RWPE2 (cell line): ENCODE measurements at regions not wholly inside any gene's neighbourhood (a gene's known extent, or its start where the extent isn't known, plus 50 kb on each side); places are given as distances from the start of the nearest gene placed in this dataset.

ENCODE experiments used
- ATAC-seq: fragments of 200-7000 bp; cut with Tn5 transposase; 3 replicates; pipeline ENCODE4 v1.9.1; 2021; ENCODE audit warnings: low read depth
- DNase-seq: peaks from one replicate; pipeline ENCODE4 v3.0.0-alpha.2; 2020; ENCODE audit warnings: low spot score
- H3K27ac ChIP-seq: fragments of 450-650 bp; 2 replicates; pipeline ENCODE4 v1.5.1; 2017; ENCODE audit warnings: mild to moderate bottlenecking; ENCODE audit not compliant: poor library complexity, severe bottlenecking
- H3K27me3 ChIP-seq: fragments of 250-450 bp; sonication (Bioruptor Pico); 2 replicates; pipeline ENCODE4 v1.5.1; 2021; ENCODE audit warnings: mild to moderate bottlenecking, moderate library complexity; ENCODE audit not compliant: insufficient read depth, poor library complexity, severe bottlenecking
- H3K36me3 ChIP-seq: fragments of 250-450 bp; sonication (Bioruptor Pico); 2 replicates; pipeline ENCODE4 v1.5.1; 2020; ENCODE audit warnings: low read depth, mild to moderate bottlenecking, moderate library complexity
- H3K4me1 ChIP-seq: fragments of 250-450 bp; sonication (Bioruptor Pico); 2 replicates; pipeline ENCODE4 v1.5.1; 2021; ENCODE audit warnings: mild to moderate bottlenecking, moderate library complexity; ENCODE audit not compliant: insufficient read depth, poor library complexity, severe bottlenecking
- H3K4me3 ChIP-seq: fragments of 250-450 bp; sonication (Bioruptor Pico); 2 replicates; pipeline ENCODE4 v1.5.1; 2021; ENCODE audit warnings: mild to moderate bottlenecking, moderate library complexity; ENCODE audit not compliant: severe bottlenecking
- H3K9me3 ChIP-seq: fragments of 250-450 bp; sonication (Bioruptor Pico); 2 replicates; pipeline ENCODE4 v1.5.1; 2021; ENCODE audit warnings: mild to moderate bottlenecking, moderate library complexity; ENCODE audit not compliant: severe bottlenecking
- CTCF ChIP-seq: fragments of 450-650 bp; IDR thresholded peaks from one replicate; pipeline ENCODE4 v1.5.1; 2017; ENCODE audit warnings: mild to moderate bottlenecking, moderate library complexity; ENCODE audit not compliant: poor library complexity, severe bottlenecking

- ATAC-seq: no peak
- Histone ChIP-seq H3K36me3 (no peaks in the 10 kb centered on the region), H3K4me1 (no peaks in the 10 kb centered on the region), H3K27me3 (no peaks in the 10 kb centered on the region), H3K9me3 (no peaks in the 10 kb centered on the region), H3K4me3 (no peak overlapping the region), H3K27ac (no peak overlapping the region)
- no peak for DNase-seq
- TF ChIP-seq CTCF: no peak
Observed at GRCh38 chr4:45199736-45200135, 473.4 kb upstream of the GNPDA2 start.

- H3K27ac ChIP-seq: no peak overlapping the region
- ATAC-seq: no peak
- no peaks in the 10 kb centered on the region for H3K27me3 ChIP-seq
- no peak for TF ChIP-seq CTCF
- H3K36me3 ChIP-seq: no peaks in the 10 kb centered on the region
- H3K9me3 ChIP-seq: no peaks in the 10 kb centered on the region
- H3K4me1 ChIP-seq: no peaks in the 10 kb centered on the region
- H3K4me3 ChIP-seq: no peak overlapping the region
- no peak for DNase-seq
Observed at GRCh38 chr4:45188501-45188900, 462.1 kb upstream of the GNPDA2 start.

GRCh38 chr4:45186249-45186648 is 459.9 kb upstream of the GNPDA2 start:
- no peak for TF ChIP-seq CTCF
- H3K9me3 ChIP-seq: no peaks in the 10 kb centered on the region
- ATAC-seq (no peak), DNase-seq (no peak)
- H3K27ac ChIP-seq: no peak overlapping the region
- H3K4me1 ChIP-seq: no peaks in the 10 kb centered on the region
- H3K36me3 ChIP-seq: no peaks in the 10 kb centered on the region
- H3K27me3 ChIP-seq: no peaks in the 10 kb centered on the region
- H3K4me3 ChIP-seq: no peak overlapping the region

GRCh38 chr4:45183905-45184304 is 457.5 kb upstream of the GNPDA2 start:
- Histone ChIP-seq H3K4me3 (no peak overlapping the region), H3K9me3 (no peaks in the 10 kb centered on the region), H3K4me1 (no peaks in the 10 kb centered on the region), H3K27me3 (no peaks in the 10 kb centered on the region), H3K36me3 (no peaks in the 10 kb centered on the region), H3K27ac (no peak overlapping the region)
- no peak for TF ChIP-seq CTCF
- no peak for ATAC-seq
- DNase-seq: no peak

- Histone ChIP-seq H3K36me3 (no peaks in the 10 kb centered on the region), H3K27ac (no peak overlapping the region), H3K4me1 (no peaks in the 10 kb centered on the region), H3K4me3 (no peak overlapping the region), H3K9me3 (no peaks in the 10 kb centered on the region), H3K27me3 (no peaks in the 10 kb centered on the region)
- no peak for ATAC-seq
- no peak for TF ChIP-seq CTCF
- no peak for DNase-seq
Observed at GRCh38 chr4:45172636-45173035, 446.3 kb upstream of the GNPDA2 start.
